Sigmoid colon (tissue), 4 donors: ENCODE measurements at regions not wholly inside any gene's neighbourhood (a gene's known extent, or its start where the extent isn't known, plus 50 kb on each side); places are given as distances from the start of the nearest gene placed in this dataset.

Source experiments
- EP300 ChIP-seq, 4 donors: sonication (generic); formaldehyde crosslinking; IDR thresholded peaks; one replicate each; pipeline ENCODE4 v1.6.1; 2017; ENCODE audit warnings: antibody characterized with exemption in 4 of 4
- POLR2A ChIP-seq, 2 donors: fragments of 450-650 bp; IDR thresholded peaks; one replicate each; pipeline ENCODE4 v1.6.1; 2016; ENCODE audit warnings: antibody characterized with exemption in 2 of 2, mild to moderate bottlenecking in 2 of 2, moderate library complexity in 2 of 2
- POLR2AphosphoS5 ChIP-seq, 4 donors: sonication (generic); formaldehyde crosslinking; IDR thresholded peaks; one replicate each; pipeline ENCODE4 v1.6.1; 2017; ENCODE audit warnings: antibody characterized with exemption in 4 of 4
- TF ChIP-seq, protein P1 (sequence below), 4 experiments: fragments of 450-650 bp in 3 of 4; fragments of 200-600 bp in 1 of 4; IDR thresholded peaks; one replicate each; pipeline ENCODE4 v1.5.1; 2016 to 2019; ENCODE audit warnings: antibody characterized with exemption in 4 of 4, mild to moderate bottlenecking in 3 of 4, moderate library complexity in 2 of 4

- TF ChIP-seq POLR2AphosphoS5 (IDR thresholded peaks at IDR 0.05) (no peak), POLR2A (IDR thresholded peaks at IDR 0.05) (no peak), EP300 (IDR thresholded peaks at IDR 0.05) (no peak)
- TF ChIP-seq, protein P1, sequence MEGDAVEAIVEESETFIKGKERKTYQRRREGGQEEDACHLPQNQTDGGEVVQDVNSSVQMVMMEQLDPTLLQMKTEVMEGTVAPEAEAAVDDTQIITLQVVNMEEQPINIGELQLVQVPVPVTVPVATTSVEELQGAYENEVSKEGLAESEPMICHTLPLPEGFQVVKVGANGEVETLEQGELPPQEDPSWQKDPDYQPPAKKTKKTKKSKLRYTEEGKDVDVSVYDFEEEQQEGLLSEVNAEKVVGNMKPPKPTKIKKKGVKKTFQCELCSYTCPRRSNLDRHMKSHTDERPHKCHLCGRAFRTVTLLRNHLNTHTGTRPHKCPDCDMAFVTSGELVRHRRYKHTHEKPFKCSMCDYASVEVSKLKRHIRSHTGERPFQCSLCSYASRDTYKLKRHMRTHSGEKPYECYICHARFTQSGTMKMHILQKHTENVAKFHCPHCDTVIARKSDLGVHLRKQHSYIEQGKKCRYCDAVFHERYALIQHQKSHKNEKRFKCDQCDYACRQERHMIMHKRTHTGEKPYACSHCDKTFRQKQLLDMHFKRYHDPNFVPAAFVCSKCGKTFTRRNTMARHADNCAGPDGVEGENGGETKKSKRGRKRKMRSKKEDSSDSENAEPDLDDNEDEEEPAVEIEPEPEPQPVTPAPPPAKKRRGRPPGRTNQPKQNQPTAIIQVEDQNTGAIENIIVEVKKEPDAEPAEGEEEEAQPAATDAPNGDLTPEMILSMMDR (IDR thresholded peaks at IDR 0.05): no peak
Observed at GRCh38 chr16:88128556-88128955, 177.3 kb downstream of the BANP start.
